Renal cortical epithelial cell (primary cell): ENCODE measurements at regions not wholly inside any gene's neighbourhood (a gene's known extent, or its start where the extent isn't known, plus 50 kb on each side); places are given as distances from the start of the nearest gene placed in this dataset.

Source experiments
- DNase-seq: peaks from one replicate; pipeline ENCODE4 v3.0.0-alpha.2; 2011; ENCODE audit warnings: low read depth

DNA sequence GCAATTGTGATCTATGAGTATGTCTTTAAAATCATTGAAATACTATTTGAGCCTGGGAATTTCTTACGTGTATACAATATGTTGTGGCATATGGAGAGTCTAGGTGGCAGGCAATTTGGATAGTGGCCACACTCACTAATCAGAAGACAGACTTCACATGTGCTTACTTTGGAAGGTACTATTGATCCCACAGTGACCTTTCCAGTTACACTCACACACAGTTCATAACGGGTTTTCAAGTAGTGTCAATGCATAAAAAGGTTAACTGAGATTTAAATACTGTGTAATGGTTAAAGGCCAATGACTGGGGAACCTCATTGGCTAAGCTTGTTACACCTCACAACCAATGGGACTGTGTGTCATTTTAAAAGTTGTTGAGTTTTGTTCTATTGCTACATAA, 783.2 kb downstream of the RPA4 start:
- DNase-seq = no peak

DNA sequence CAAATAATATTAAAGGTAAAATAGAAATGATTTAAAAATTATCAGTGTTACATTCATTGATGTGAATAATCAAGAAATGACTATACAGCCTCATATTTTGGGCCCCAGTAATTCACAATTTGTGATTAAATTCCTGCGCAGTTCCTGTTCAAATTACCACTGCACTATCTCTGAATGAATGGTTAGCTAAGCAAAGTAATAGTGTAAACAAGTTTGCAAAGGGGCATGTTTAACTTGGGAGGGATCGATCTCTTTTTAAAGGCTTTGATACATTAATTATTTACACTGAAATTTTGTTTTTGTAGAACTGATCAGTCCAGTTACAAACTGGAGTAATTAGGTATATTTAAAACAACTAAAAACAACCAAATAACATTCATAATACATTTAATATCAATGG, 784.4 kb downstream of the RPA4 start:
- DNase-seq = no peak

DNA sequence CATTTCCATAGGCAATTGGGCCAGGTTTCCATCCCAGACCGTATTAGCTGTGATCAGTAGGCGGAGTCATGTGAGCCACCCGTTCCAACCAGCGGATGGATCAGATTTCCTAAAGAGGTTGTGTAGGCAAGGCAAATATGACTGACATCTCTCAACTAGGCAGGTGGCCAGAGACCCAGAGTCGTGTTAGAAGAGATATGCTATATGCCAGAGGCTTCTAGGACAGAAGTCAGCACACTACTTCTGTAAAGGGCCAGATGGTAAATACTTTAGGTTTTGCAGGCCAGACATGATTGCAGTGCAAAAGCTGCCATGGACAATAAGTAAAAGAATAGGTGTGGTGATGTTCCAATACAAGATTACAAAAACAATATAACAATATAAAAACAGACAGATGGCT, 788.4 kb downstream of the RPA4 start:
- DNase-seq = no peak

GRCh38 chrX:97672608-97673007, 788.9 kb downstream of the RPA4 start:
- DNase-seq = no peak

- no peak for DNase-seq
Measured at GRCh38 chrX:97673135-97673534, 789.4 kb downstream of the RPA4 start.

GRCh38 chrX:97682991-97683840, 799.5 kb downstream of the RPA4 start:
- no peak for DNase-seq

DNA sequence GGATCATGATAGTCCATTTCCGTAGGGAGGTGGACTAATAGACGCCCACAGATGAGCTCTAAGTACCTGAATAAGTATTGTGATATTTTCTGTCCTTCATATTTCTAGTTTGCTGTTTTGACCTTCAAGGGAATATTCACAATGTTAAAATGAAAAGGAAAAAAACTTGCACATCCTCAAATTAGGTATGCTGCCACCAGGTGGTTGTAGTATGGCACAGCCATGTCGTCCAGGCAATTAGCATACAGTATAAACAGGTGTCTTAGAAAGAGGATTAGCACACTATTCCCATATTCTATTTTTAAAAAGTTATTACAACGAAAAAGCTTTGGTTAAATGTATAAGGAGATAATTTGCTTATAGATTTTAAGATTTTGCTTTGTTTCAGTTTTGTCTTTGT, 802.0 kb downstream of the RPA4 start:
- peak; percentile 31 for DNase-seq

GRCh38 chrX:97691901-97692455, 808.3 kb downstream of the RPA4 start:
- DNase-seq = no peak

DNA sequence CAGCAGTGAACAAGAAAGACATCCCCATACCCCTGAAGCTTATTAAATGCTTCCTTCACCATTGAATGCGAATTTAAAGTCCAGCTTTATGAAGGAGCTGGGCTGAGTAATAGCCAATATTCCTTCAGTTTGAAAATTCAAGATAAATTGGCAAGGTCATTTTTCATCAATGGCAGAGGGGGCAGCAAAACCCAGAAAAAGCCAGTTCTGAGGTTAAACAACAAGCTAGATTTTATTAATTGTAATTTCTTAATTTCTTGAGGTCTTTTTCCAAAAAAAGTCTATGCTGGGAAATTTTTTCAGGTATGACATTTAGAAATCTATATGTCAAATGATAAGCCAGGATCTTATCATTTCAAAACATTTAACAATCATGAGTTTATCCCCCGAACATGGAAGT, 808.9 kb downstream of the RPA4 start:
- no peak for DNase-seq

DNA sequence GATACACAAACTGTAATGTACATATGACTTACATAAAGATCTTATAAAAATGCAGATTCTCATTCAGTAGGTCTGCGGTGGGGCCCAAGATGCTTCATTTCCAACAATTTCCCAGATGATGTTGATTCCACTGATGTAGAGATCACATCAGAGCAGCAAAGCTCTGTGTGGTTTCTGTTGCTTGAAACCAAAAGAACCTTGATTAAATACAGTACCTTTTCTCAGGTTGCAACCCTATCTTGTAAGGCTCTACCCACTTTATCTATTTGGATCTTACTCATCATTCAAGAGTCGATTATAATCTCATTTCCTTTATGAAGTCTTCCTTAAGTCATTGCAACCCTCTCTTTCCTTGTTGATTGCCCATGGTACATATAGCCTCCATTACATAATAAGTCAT, 816.8 kb downstream of the RPA4 start:
- DNase-seq = no peak

- DNase-seq = no peak
Measured at GRCh38 chrX:97704474-97704873, 820.8 kb downstream of the RPA4 start.

GRCh38 chrX:97704881-97705280, 821.2 kb downstream of the RPA4 start:
- no peak for DNase-seq

DNA sequence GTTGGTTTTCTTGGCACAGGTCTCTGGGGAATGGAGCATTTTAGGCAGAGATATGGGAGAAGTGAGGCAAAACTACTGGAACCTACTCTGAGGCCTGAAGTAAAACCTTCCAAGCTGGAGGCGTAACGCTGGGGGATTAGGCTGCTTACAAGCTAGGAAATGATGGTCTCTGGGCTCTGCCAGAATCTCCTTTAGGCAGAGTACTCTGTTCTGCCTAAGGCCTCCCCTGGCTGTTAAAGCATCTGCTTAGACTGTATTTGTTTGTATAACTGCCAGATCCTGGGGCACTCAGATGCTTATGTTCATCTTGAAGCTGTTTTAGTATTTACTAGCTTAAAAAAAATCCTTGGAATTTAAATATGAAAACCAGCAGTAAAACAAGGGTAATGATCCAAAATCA, 822.2 kb downstream of the RPA4 start:
- DNase-seq = no peak

GRCh38 chrX:97714072-97714471, 830.4 kb downstream of the RPA4 start:
- no peak for DNase-seq

- DNase-seq = no peak
Measured at GRCh38 chrX:97728215-97728614, 844.5 kb downstream of the RPA4 start.

- DNase-seq = peak; percentile 23
Measured at GRCh38 chrX:97740044-97740443, 856.3 kb downstream of the RPA4 start.

DNA sequence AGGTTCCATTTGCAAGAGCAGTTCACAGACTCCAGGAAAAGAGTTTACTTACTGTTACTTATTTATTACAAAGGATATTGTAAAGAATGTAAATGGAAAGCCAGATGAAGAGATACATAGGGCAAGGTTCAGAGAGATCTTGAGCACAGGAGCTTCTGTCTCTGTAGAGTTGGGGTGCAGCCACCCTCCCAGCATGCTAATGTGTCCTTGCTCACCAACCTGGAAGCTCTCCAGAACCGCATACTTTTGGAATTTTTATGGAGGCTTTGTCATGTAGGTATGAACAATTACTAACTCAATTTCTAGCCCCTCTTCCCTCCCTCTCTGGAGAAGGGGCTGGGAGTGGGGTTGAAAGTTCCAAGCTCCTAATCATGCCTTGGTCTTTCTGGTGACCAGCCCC, 857.2 kb downstream of the RPA4 start:
- no peak for DNase-seq

GRCh38 chrX:97743014-97743413, 859.3 kb downstream of the RPA4 start:
- no peak for DNase-seq

DNA sequence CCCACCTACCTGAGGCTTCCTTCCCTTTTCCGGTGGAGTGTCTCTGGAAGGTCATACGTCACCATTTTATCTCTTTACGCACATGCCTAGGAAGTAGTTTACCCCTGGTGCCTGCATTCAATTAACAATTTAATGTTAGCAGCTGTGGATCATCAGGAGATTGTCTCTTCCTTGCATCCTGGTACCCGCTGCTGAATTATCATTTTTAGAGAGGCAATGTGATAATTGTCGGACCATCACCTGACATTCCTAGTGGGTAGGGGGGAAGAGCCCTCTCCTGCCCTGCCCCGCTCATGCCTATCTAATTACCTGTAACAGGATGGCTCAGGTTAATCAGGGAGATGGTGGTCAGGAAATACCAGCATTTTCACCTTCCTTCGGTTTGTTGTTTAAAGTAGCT, 863.6 kb downstream of the RPA4 start:
- no peak for DNase-seq

GRCh38 chrX:97751016-97751415, 867.3 kb downstream of the RPA4 start:
- no peak for DNase-seq

DNA sequence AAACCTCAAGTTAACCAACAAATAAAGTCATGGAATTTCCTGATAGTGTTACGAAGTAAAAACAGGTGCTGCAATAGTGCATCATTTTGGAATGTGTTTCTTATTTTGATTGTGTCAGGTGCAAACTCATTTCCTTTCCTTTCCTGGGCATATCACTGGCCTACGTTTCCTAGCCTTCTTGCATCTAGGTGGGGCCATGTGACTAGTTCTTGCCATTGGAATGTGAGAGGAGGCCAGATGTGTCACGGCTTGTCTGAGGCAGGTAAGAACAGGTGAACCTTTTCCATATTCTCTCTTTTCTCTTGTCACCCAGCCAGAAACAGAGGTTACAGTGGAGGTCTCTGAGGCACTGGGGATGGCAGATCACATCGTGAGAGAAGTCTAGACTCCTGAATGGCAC, 868.0 kb downstream of the RPA4 start:
- DNase-seq = no peak

GRCh38 chrX:97756879-97757278, 873.2 kb downstream of the RPA4 start:
- no peak for DNase-seq

GRCh38 chrX:97763391-97763790, 879.7 kb downstream of the RPA4 start:
- no peak for DNase-seq

GRCh38 chrX:97763981-97764380, 880.3 kb downstream of the RPA4 start:
- DNase-seq = no peak
